GM12873 (cell line): ENCODE measurements at regions not wholly inside any gene's neighbourhood (a gene's known extent, or its start where the extent isn't known, plus 50 kb on each side); places are given as distances from the start of the nearest gene placed in this dataset.

Source experiments
- CTCF ChIP-seq: IDR thresholded peaks from 2 replicates; pipeline ENCODE4 v1.5.1; 2012; ENCODE audit warnings: low read depth, mild to moderate bottlenecking, moderate library complexity, low read length, control low read depth; ENCODE audit not compliant: insufficient read depth; ENCODE audit errors: missing control alignments

GRCh38 chr5:18010053-18010452 lies 375.8 kb downstream of the TAF11L14 start:
- TF ChIP-seq CTCF = peak; percentile 13

- TF ChIP-seq CTCF = no peak
Observed at GRCh38 chr5:18018472-18018871, 384.2 kb downstream of the TAF11L14 start.

GRCh38 chr5:18023275-18023674 lies 389.0 kb downstream of the TAF11L14 start:
- no peak for TF ChIP-seq CTCF

GRCh38 chr5:18023986-18024385 lies 389.7 kb downstream of the TAF11L14 start:
- no peak for TF ChIP-seq CTCF

- no peak for TF ChIP-seq CTCF
Observed at GRCh38 chr5:18024542-18024941, 390.3 kb downstream of the TAF11L14 start.

GRCh38 chr5:18027241-18027867 lies 393.1 kb downstream of the TAF11L14 start:
- TF ChIP-seq CTCF = no peak

GRCh38 chr5:18028036-18028435 lies 393.8 kb downstream of the TAF11L14 start:
- no peak for TF ChIP-seq CTCF
